ENCODE measurements at regions not wholly inside any gene's neighbourhood (a gene's known extent, or its start where the extent isn't known, plus 50 kb on each side); places are given as distances from the start of the nearest gene placed in this dataset.

DNA sequence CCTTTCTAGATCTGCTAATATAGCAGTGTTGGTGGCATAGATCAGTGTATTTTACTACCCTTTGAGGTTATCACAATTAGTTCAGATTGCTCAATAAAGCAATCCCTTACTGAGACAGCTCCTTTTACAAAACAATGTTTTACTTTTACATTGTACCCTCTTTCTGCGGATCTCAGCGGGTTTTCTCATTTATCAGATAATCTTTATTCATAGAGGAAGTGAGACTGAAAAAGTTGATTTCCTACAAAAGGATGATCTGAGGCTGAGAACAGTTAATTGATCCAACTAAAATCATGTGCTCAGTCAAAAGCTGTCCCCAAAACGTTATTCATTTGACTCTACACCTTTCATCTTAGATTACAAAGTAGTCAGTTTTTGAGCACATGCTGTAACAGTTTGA is 2319.9 kb downstream of the LRRC4C start:
- no peak overlapping the region for H3K4me3 ChIP-seq
- TF ChIP-seq, protein P1, sequence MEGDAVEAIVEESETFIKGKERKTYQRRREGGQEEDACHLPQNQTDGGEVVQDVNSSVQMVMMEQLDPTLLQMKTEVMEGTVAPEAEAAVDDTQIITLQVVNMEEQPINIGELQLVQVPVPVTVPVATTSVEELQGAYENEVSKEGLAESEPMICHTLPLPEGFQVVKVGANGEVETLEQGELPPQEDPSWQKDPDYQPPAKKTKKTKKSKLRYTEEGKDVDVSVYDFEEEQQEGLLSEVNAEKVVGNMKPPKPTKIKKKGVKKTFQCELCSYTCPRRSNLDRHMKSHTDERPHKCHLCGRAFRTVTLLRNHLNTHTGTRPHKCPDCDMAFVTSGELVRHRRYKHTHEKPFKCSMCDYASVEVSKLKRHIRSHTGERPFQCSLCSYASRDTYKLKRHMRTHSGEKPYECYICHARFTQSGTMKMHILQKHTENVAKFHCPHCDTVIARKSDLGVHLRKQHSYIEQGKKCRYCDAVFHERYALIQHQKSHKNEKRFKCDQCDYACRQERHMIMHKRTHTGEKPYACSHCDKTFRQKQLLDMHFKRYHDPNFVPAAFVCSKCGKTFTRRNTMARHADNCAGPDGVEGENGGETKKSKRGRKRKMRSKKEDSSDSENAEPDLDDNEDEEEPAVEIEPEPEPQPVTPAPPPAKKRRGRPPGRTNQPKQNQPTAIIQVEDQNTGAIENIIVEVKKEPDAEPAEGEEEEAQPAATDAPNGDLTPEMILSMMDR (IDR thresholded peaks at IDR 0.05), result no peak
- TF ChIP-seq POLR2A (IDR thresholded peaks at IDR 0.05) (no peak), EP300 (IDR thresholded peaks at IDR 0.05) (no peak)
- H3K9me3 ChIP-seq, result no peaks in the 10 kb centered on the region
- DNase-seq, result no peak
- intact Hi-C loops (cut with DNase I), result no loop called here
- no peaks in the 10 kb centered on the region for H3K27me3 ChIP-seq
- no peaks in the 10 kb centered on the region for H3K4me1 ChIP-seq (ENCODE audit: insufficient read depth)
- 62 to 76% (median 67%) methylated on average over 3 of the region's 3 CpGs for WGBS, 3 donors
- H3K36me3 ChIP-seq, result no peaks in the 10 kb centered on the region
- no peak overlapping the region for H3K27ac ChIP-seq

DNA sequence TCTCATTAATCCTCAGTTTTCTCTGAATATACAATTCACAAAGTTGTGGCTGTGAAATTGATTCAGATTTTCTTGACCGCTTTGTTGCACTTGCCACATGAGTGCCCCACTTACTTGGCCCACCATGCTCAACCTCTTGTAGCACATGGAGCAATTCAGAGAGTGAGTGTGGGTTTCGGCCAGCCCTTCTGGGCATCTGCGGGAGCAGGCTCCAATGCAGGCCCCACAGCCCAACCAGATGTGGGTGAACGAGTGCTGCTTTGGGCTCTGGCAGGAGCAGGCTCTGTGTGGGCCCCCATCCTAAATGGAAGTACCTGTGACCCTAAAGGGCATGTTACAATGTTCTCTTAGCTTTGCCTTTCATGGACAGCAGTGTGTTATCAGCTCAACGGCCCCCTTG is 2338.6 kb downstream of the LRRC4C start:
- no peak overlapping the region for H3K4me3 ChIP-seq
- H3K27ac ChIP-seq, result no peak overlapping the region
- no peaks in the 10 kb centered on the region for H3K9me3 ChIP-seq
- DNase-seq, result no peak
- H3K27me3 ChIP-seq, result no peaks in the 10 kb centered on the region
- 91 to 94% (median 92%) methylated on average over 5 of the region's 5 CpGs for WGBS, 3 donors
- no peaks in the 10 kb centered on the region for H3K4me1 ChIP-seq (ENCODE audit: insufficient read depth)
- no peaks in the 10 kb centered on the region for H3K36me3 ChIP-seq
- intact Hi-C loops (cut with DNase I), result no loop called here
- TF ChIP-seq POLR2A (IDR thresholded peaks at IDR 0.05), result no peak
- TF ChIP-seq, protein P1 (IDR thresholded peaks at IDR 0.05), result no peak
- TF ChIP-seq EP300 (IDR thresholded peaks at IDR 0.05), result no peak

DNA sequence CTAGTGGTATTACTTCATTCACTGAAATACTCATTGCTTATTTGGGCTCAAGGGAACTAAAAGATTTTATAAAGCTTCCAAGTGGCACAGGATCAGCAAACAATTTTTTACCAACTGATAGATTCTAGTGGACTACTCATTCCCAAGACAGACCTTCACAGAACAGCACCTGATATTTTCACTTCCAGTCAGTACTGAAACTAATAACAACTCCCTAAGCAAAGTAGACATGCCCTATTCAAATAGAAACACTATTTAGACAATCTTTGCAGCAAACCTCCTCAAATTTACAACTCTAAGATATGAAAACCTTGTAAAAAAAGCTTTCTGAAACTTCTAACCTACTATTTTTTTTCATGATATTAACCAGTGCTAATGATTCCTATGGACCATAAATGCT is 2345.8 kb downstream of the LRRC4C start:
- H3K36me3 ChIP-seq, result no peaks in the 10 kb centered on the region
- TF ChIP-seq POLR2A (IDR thresholded peaks at IDR 0.05), result no peak
- no peak for TF ChIP-seq EP300 (IDR thresholded peaks at IDR 0.05)
- TF ChIP-seq, protein P1 (IDR thresholded peaks at IDR 0.05), result no peak

DNA sequence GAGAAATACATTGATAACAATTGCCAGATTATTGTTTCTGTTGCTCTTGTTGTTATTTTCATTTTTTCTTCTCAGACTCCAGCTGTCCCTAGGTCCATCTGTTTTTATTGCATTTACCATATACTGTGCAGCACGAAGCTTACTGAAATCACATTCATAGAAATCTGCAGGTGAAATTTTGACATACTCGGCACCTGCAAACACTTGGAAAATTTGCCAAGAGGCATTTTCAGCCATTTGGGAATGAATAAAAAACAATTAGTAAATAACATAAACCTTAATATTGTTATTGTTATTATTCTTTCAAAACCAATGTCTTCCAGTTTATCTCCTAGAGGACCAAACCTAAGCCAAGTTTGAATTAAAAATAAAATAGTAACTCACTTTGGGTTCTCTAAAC is 2357.2 kb downstream of the LRRC4C start:
- Histone ChIP-seq H3K9me3 (no peaks in the 10 kb centered on the region), H3K27ac (no peak overlapping the region), H3K27me3 (no peaks in the 10 kb centered on the region), H3K36me3 (no peaks in the 10 kb centered on the region), H3K4me3 (no peak overlapping the region), H3K4me1 (ENCODE audit: insufficient read depth) (no peaks in the 10 kb centered on the region)
- no peak for DNase-seq
- intact Hi-C loops (cut with DNase I), result no loop called here
- TF ChIP-seq POLR2A (IDR thresholded peaks at IDR 0.05) (no peak), EP300 (IDR thresholded peaks at IDR 0.05) (no peak)
- TF ChIP-seq, protein P1 (IDR thresholded peaks at IDR 0.05), result no peak
- 13 to 63% (median 17%) methylated on average over 2 of the region's 2 CpGs for WGBS, 3 donors

More for the DNA sequence above, 2345.8 kb downstream of the LRRC4C start:
- intact Hi-C loops (cut with DNase I), result no loop called here
- DNase-seq, result no peak
- Histone ChIP-seq H3K27me3 (no peaks in the 10 kb centered on the region), H3K27ac (no peak overlapping the region), H3K9me3 (no peaks in the 10 kb centered on the region), H3K4me3 (no peak overlapping the region), H3K4me1 (ENCODE audit: insufficient read depth) (no peaks in the 10 kb centered on the region)

DNA sequence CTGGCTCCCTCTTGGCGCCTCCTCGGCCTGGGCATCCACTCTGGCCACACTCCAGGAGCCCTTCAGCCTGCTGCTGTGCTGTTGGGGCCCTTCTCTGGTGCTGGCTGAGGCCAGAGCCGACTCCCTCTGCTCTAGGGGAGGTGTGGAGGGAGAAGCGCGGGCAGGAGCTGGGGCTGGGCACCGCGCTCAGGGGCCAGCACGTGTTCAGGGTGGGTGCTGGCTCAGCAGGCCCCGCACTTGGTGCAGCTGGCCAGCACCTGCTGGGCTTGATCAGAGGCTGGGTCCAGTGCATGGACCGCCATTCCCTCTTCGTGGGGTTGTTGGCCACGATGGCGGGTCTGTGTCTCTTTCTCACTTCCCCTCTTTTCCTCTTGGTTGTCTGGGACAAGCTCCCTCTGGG is 2381.0 kb downstream of the LRRC4C start:
- Histone ChIP-seq H3K9me3 (peaks cover 0 to 3% of the 10 kb centered on the region in 2 donors), H3K27me3 (peaks cover 3% of the 10 kb centered on the region), H3K36me3 (no peaks in the 10 kb centered on the region), H3K4me3 (no peak overlapping the region), H3K27ac (no peak overlapping the region), H3K4me1 (ENCODE audit: insufficient read depth) (no peaks in the 10 kb centered on the region)
- WGBS, 3 donors, result 94 to 96% (median 95%) methylated on average over 13 of the region's 13 CpGs
- intact Hi-C loops (cut with DNase I), result no loop called here
- TF ChIP-seq EP300 (IDR thresholded peaks at IDR 0.05) (no peak), POLR2A (IDR thresholded peaks at IDR 0.05) (no peak)
- TF ChIP-seq, protein P1 (IDR thresholded peaks at IDR 0.05), result no peak
- no peak for DNase-seq

Measured in ovary (tissue), 7 donors.